ENCODE measurements at regions not wholly inside any gene's neighbourhood (a gene's known extent, or its start where the extent isn't known, plus 50 kb on each side); places are given as distances from the start of the nearest gene placed in this dataset.
A peak's percentile ranks its signal among the peaks of the same experiment; 100 is the strongest.

DNA sequence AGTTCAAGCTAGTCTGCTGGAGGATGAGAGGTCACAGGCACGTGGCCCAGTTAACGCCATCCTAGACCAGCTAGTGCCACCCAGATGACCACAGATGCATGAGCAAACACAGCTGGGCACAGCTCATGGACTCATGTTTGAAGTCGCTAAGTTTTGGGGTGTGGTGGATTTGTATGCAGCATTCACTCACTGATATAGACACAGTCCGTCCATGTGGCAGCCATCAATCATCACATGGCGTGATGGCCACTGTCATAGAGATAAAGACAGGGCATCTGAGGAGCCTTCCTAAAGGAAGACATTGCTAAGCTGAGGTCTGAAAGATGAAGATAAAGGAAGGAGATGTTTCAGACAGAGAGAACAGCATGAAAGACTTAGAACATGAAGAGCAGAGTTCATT is 154.4 kb upstream of the JAG1 start:
- no peaks in the 10 kb centered on the region for H3K9me3 ChIP-seq (ENCODE audit: control insufficient read depth in 2 of 2, low read length in 2 of 2)
- H3K4me1 ChIP-seq (ENCODE audit: control insufficient read depth in 2 of 2, insufficient read depth in 2 of 2, low read length in 2 of 2): no peaks in the 10 kb centered on the region
- H3K27ac ChIP-seq (ENCODE audit: low read depth in 2 of 2, low read length in 2 of 2): no peak overlapping the region
- no peak overlapping the region for H3K4me3 ChIP-seq (ENCODE audit: low read length in 2 of 2)
- H3K36me3 ChIP-seq (ENCODE audit: control insufficient read depth in 2 of 2, insufficient read depth in 2 of 2, low read length in 2 of 2): no peaks in the 10 kb centered on the region
- no peak overlapping the region for H3K9ac ChIP-seq (ENCODE audit: low read depth in 1 of 2, low read length in 2 of 2)
- no peaks in the 10 kb centered on the region for H3K27me3 ChIP-seq (ENCODE audit: control insufficient read depth in 2 of 2, insufficient read depth in 2 of 2, low read length in 2 of 2)

DNA sequence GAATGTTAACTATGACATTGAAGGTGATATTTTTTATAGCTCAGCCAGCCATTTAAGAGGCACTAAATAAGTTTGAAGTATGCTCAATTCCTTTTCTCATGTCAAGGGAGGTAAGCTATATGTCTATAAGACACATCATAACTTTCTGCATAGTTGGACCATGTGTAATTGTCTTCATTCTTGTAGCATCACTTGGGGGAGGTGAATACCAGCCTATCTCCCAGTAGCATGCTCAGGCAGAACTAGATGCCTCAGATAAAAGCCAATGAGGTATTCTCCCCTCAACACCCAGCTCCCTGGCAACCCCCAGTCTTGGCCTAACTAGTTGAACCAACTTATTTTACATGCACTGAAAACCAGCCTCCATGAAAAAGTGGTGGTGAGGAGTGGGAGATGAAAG is 158.3 kb upstream of the JAG1 start:
- Histone ChIP-seq H3K4me1 (ENCODE audit: control insufficient read depth in 2 of 2, insufficient read depth in 2 of 2, low read length in 2 of 2) (no peaks in the 10 kb centered on the region), H3K27ac (ENCODE audit: low read depth in 2 of 2, low read length in 2 of 2) (no peak overlapping the region), H3K27me3 (ENCODE audit: control insufficient read depth in 2 of 2, insufficient read depth in 2 of 2, low read length in 2 of 2) (no peaks in the 10 kb centered on the region), H3K36me3 (ENCODE audit: control insufficient read depth in 2 of 2, insufficient read depth in 2 of 2, low read length in 2 of 2) (no peaks in the 10 kb centered on the region), H3K4me3 (ENCODE audit: low read length in 2 of 2) (no peak overlapping the region), H3K9ac (ENCODE audit: low read depth in 1 of 2, low read length in 2 of 2) (no peak overlapping the region), H3K9me3 (ENCODE audit: control insufficient read depth in 2 of 2, low read length in 2 of 2) (no peaks in the 10 kb centered on the region)

DNA sequence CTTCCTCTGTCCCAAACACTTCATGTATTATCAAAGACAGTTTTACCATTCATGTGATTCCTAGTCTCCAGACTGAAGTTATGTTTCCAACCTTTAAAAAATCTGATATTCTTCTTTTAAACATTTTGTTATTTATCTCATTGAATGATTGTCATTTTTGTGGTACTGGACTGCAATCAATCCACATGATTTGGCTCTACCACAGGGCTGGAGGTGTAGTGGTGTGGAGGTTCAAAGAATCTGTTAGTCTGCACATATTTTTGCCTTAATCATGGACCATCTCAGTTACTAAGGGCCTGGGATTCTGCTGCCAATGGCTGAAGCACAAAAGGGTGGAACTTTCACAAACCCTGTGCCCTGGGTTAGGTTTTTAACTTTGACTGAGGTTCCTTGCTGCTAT is 164.1 kb upstream of the JAG1 start:
- no peak overlapping the region for H3K4me3 ChIP-seq (ENCODE audit: low read length in 2 of 2)
- H3K9ac ChIP-seq (ENCODE audit: low read depth in 1 of 2, low read length in 2 of 2): no peak overlapping the region
- no peaks in the 10 kb centered on the region for H3K27me3 ChIP-seq (ENCODE audit: control insufficient read depth in 2 of 2, insufficient read depth in 2 of 2, low read length in 2 of 2)
- H3K27ac ChIP-seq (ENCODE audit: low read depth in 2 of 2, low read length in 2 of 2): no peak overlapping the region
- no peaks in the 10 kb centered on the region for H3K9me3 ChIP-seq (ENCODE audit: control insufficient read depth in 2 of 2, low read length in 2 of 2)
- no peaks in the 10 kb centered on the region for H3K4me1 ChIP-seq (ENCODE audit: control insufficient read depth in 2 of 2, insufficient read depth in 2 of 2, low read length in 2 of 2)
- no peaks in the 10 kb centered on the region for H3K36me3 ChIP-seq (ENCODE audit: control insufficient read depth in 2 of 2, insufficient read depth in 2 of 2, low read length in 2 of 2)

DNA sequence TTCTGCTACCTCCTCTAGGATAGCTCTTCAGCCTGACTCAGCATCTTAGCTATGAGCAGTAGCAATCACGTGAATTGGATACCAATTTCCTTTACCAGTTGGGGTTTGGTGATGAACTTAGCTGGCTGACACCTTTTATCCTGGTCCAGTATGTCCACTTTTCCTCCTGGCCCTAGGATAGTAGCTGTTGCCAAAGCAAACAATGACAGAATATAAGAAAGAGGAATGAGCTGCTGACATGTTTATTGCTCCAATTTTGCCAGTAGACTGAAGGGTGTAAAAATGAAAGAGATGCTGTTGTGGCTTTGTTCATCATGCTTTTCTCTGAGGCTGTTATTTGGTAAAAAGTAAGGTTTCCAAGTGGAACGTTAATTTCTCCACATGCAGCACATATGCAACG is 168.3 kb upstream of the JAG1 start:
- Histone ChIP-seq H3K27me3 (ENCODE audit: control insufficient read depth in 2 of 2, insufficient read depth in 2 of 2, low read length in 2 of 2) (no peaks in the 10 kb centered on the region), H3K36me3 (ENCODE audit: control insufficient read depth in 2 of 2, insufficient read depth in 2 of 2, low read length in 2 of 2) (no peaks in the 10 kb centered on the region), H3K4me3 (ENCODE audit: low read length in 2 of 2) (no peak overlapping the region), H3K9ac (ENCODE audit: low read depth in 1 of 2, low read length in 2 of 2) (no peak overlapping the region), H3K4me1 (ENCODE audit: control insufficient read depth in 2 of 2, insufficient read depth in 2 of 2, low read length in 2 of 2) (no peaks in the 10 kb centered on the region), H3K9me3 (ENCODE audit: control insufficient read depth in 2 of 2, low read length in 2 of 2) (no peaks in the 10 kb centered on the region), H3K27ac (ENCODE audit: low read depth in 2 of 2, low read length in 2 of 2) (no peak overlapping the region)

DNA sequence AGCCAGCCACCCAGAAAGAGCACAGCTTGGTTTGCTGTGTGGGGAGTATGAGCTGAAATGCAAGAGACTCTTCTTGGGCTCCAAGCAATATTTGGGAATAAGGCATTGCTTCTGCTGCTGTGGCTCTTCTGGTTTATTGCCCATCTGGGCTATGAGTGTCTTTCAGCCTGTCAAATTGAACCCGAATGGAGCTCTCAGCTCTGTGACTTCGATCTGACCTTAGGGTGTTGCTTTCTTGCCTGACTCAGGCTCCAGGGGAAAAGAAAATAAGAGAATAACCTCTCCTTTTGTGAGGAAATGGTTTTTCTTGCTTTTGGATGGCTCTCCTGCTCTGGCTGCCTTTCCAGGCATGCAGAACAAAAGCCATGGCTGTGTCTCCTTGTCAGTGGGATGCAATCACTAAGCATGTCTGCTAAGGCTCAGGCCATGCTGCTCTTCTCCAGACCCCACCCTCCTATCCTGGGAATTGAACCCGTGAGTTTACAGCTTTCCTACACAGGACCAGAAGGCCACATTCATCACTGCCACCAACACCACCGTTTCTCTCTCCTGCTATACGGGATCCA is 169.4 kb upstream of the JAG1 start:
- H3K9ac ChIP-seq (ENCODE audit: low read depth in 1 of 2, low read length in 2 of 2): no peak overlapping the region
- no peak overlapping the region for H3K27ac ChIP-seq (ENCODE audit: low read depth in 2 of 2, low read length in 2 of 2)
- no peak overlapping the region for H3K4me3 ChIP-seq (ENCODE audit: low read length in 2 of 2)
- H3K36me3 ChIP-seq (ENCODE audit: control insufficient read depth in 2 of 2, insufficient read depth in 2 of 2, low read length in 2 of 2): no peaks in the 10 kb centered on the region
- H3K9me3 ChIP-seq (ENCODE audit: control insufficient read depth in 2 of 2, low read length in 2 of 2): no peaks in the 10 kb centered on the region
- H3K4me1 ChIP-seq (ENCODE audit: control insufficient read depth in 2 of 2, insufficient read depth in 2 of 2, low read length in 2 of 2): peaks cover 0 to under 1% of the 10 kb centered on the region in 2 donors
- no peaks in the 10 kb centered on the region for H3K27me3 ChIP-seq (ENCODE audit: control insufficient read depth in 2 of 2, insufficient read depth in 2 of 2, low read length in 2 of 2)

DNA sequence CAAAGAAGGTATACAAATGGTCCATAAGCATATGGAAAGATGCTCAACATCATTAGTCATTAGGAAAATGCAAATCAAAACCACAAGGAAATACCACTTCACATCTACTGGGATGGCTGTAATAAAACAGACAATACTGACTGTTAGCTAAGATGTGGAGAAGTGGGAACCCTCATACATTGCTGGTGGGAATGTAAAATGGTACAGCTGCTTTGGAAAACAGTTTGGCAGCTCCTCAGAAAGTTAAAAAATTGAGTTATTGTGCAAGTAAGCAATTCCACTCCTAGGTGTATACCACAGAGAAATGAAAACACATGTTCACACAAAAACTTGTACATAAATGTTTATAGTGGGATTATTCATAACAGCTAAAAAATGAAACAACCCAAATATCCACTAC is 173.0 kb upstream of the JAG1 start:
- Histone ChIP-seq H3K9ac (ENCODE audit: low read depth in 1 of 2, low read length in 2 of 2) (no peak overlapping the region), H3K4me1 (ENCODE audit: control insufficient read depth in 2 of 2, insufficient read depth in 2 of 2, low read length in 2 of 2) (peaks cover 6 to 8% of the 10 kb centered on the region in 2 donors), H3K27ac (ENCODE audit: low read depth in 2 of 2, low read length in 2 of 2) (no peak overlapping the region), H3K27me3 (ENCODE audit: control insufficient read depth in 2 of 2, insufficient read depth in 2 of 2, low read length in 2 of 2) (no peaks in the 10 kb centered on the region), H3K36me3 (ENCODE audit: control insufficient read depth in 2 of 2, insufficient read depth in 2 of 2, low read length in 2 of 2) (no peaks in the 10 kb centered on the region), H3K4me3 (ENCODE audit: low read length in 2 of 2) (no peak overlapping the region), H3K9me3 (ENCODE audit: control insufficient read depth in 2 of 2, low read length in 2 of 2) (no peaks in the 10 kb centered on the region)

DNA sequence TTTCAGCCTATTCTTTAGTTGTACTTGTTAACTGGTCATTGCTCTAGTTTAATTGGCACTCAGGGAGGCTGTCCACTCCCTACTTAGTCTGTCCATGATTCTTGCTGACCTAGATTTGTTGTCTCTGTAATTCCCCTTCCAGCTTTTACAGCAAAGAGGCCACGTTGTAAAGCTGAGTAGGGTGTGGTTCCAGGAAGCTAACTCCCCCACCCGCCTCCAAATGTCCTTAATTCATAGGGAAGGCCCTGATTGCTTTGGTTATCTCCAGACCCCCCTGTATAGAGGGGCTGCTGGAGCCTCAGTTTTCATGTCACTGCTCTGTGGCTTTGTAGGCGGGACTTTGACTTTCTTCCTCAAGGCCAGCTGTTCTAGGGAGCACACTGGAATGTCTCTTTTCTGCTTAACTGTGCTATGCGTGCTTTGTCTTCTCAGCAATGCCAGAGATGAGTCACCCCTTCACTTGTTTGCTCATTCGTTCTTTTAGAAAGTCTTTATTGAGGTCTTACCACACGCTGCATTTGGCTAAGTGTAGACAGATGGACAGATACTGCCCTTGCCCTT is 175.1 kb upstream of the JAG1 start:
- no peaks in the 10 kb centered on the region for H3K27me3 ChIP-seq (ENCODE audit: control insufficient read depth in 2 of 2, insufficient read depth in 2 of 2, low read length in 2 of 2)
- H3K27ac ChIP-seq (ENCODE audit: low read depth in 2 of 2, low read length in 2 of 2): peak overlapping the region; percentile 53 to 54
- H3K9ac ChIP-seq (ENCODE audit: low read depth in 1 of 2, low read length in 2 of 2): no peak overlapping the region
- H3K9me3 ChIP-seq (ENCODE audit: control insufficient read depth in 2 of 2, low read length in 2 of 2): no peaks in the 10 kb centered on the region
- peaks cover 6 to 8% of the 10 kb centered on the region in 2 donors for H3K4me1 ChIP-seq (ENCODE audit: control insufficient read depth in 2 of 2, insufficient read depth in 2 of 2, low read length in 2 of 2)
- H3K4me3 ChIP-seq (ENCODE audit: low read length in 2 of 2): no peak overlapping the region
- no peaks in the 10 kb centered on the region for H3K36me3 ChIP-seq (ENCODE audit: control insufficient read depth in 2 of 2, insufficient read depth in 2 of 2, low read length in 2 of 2)

DNA sequence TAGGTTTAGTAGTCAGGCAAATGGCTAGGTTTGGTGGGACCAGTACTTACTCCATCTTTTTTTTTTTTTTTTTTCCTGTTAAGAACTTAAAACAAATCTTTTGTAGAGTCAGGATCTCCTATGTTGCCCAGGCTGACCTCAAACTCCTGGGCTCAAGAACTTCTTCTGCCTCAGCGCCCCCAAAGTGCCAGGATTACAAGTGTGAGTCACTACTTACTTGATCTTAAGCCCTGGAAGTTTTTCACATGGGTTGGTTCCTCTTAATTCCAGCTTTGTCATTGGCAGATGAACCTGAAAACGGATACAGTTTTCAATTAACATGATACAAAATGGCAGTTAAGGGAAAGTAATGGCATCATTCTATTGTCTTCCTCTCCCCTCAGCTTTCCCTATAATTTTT is 179.4 kb upstream of the JAG1 start:
- Histone ChIP-seq H3K36me3 (ENCODE audit: control insufficient read depth in 2 of 2, insufficient read depth in 2 of 2, low read length in 2 of 2) (no peaks in the 10 kb centered on the region), H3K4me1 (ENCODE audit: control insufficient read depth in 2 of 2, insufficient read depth in 2 of 2, low read length in 2 of 2) (peaks cover 10 to 29% of the 10 kb centered on the region in 2 donors), H3K27ac (ENCODE audit: low read depth in 2 of 2, low read length in 2 of 2) (no peak overlapping the region), H3K27me3 (ENCODE audit: control insufficient read depth in 2 of 2, insufficient read depth in 2 of 2, low read length in 2 of 2) (no peaks in the 10 kb centered on the region), H3K9me3 (ENCODE audit: control insufficient read depth in 2 of 2, low read length in 2 of 2) (no peaks in the 10 kb centered on the region), H3K4me3 (ENCODE audit: low read length in 2 of 2) (no peak overlapping the region), H3K9ac (ENCODE audit: low read depth in 1 of 2, low read length in 2 of 2) (no peak overlapping the region)

DNA sequence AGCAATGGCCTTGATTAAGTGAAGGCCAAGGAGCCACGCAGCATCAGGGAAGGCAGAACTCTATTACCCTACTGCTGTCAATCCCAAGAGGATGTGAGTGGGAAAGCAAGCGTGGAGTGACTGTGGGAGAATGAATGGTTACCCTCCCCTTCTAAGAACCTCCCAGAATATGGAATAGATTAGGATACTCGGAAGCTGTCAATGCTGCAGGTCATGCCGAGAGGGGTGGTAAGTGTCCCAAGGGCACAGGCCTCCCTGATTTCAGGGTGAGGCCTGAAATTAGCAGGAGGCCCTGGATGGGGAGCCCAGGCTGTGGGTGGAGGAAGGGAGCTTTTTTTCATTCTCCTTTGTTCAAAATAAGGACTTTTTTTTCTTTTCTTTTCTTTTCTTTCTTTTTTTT is 179.9 kb upstream of the JAG1 start:
- Histone ChIP-seq H3K36me3 (ENCODE audit: control insufficient read depth in 2 of 2, insufficient read depth in 2 of 2, low read length in 2 of 2) (no peaks in the 10 kb centered on the region), H3K27ac (ENCODE audit: low read depth in 2 of 2, low read length in 2 of 2) (no peak overlapping the region), H3K9ac (ENCODE audit: low read depth in 1 of 2, low read length in 2 of 2) (no peak overlapping the region), H3K4me3 (ENCODE audit: low read length in 2 of 2) (no peak overlapping the region), H3K9me3 (ENCODE audit: control insufficient read depth in 2 of 2, low read length in 2 of 2) (no peaks in the 10 kb centered on the region), H3K27me3 (ENCODE audit: control insufficient read depth in 2 of 2, insufficient read depth in 2 of 2, low read length in 2 of 2) (no peaks in the 10 kb centered on the region), H3K4me1 (ENCODE audit: control insufficient read depth in 2 of 2, insufficient read depth in 2 of 2, low read length in 2 of 2) (peaks cover 5 to 26% of the 10 kb centered on the region in 2 donors)

DNA sequence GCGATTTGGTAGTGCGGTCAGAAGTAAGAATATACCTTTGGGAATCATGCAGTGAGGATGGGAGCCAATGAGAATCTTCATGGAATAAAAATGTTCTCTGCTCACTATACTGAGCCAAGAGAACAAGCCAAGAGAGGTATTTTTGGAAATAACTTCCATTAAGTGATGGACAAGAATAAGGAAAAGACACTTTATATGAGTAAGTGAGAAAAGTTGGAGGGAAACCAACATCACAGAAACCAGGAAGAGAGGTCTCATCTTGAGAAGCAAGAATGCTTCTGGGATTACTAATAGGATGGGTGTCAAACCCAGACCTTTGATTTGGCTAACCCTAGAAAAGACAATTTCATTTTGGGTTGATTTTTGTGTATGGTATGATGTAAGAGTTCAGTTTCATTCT is 181.2 kb upstream of the JAG1 start:
- H3K4me3 ChIP-seq (ENCODE audit: low read length in 2 of 2): no peak overlapping the region
- no peaks in the 10 kb centered on the region for H3K27me3 ChIP-seq (ENCODE audit: control insufficient read depth in 2 of 2, insufficient read depth in 2 of 2, low read length in 2 of 2)
- no peaks in the 10 kb centered on the region for H3K36me3 ChIP-seq (ENCODE audit: control insufficient read depth in 2 of 2, insufficient read depth in 2 of 2, low read length in 2 of 2)
- H3K4me1 ChIP-seq (ENCODE audit: control insufficient read depth in 2 of 2, insufficient read depth in 2 of 2, low read length in 2 of 2): peaks cover 5 to 22% of the 10 kb centered on the region in 2 donors
- H3K9ac ChIP-seq (ENCODE audit: low read depth in 1 of 2, low read length in 2 of 2): no peak overlapping the region
- H3K27ac ChIP-seq (ENCODE audit: low read depth in 2 of 2, low read length in 2 of 2): no peak overlapping the region
- H3K9me3 ChIP-seq (ENCODE audit: control insufficient read depth in 2 of 2, low read length in 2 of 2): no peaks in the 10 kb centered on the region

DNA sequence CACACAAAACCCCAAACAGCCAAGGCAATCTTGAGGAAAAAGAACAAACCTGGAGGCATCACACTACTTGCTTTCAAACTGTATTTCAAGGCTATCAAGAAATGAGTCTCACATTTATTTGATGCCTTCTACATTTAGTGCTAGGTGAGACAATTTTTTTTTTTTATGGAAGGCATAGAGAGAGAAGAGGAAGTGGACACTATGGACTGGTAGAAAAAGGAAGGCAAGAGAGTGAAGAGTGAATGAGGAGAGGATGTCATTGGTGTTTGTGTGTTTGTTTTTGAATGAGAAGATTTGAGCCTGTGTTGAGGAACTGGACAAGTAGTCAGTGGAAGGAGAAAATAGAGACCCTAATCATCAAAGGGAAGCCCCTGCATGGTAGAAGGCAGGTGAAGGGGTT is 182.0 kb upstream of the JAG1 start:
- Histone ChIP-seq H3K4me1 (ENCODE audit: control insufficient read depth in 2 of 2, insufficient read depth in 2 of 2, low read length in 2 of 2) (peaks cover 5 to 22% of the 10 kb centered on the region in 2 donors), H3K9ac (ENCODE audit: low read depth in 1 of 2, low read length in 2 of 2) (no peak overlapping the region), H3K4me3 (ENCODE audit: low read length in 2 of 2) (no peak overlapping the region), H3K27ac (ENCODE audit: low read depth in 2 of 2, low read length in 2 of 2) (peak overlapping the region; percentile 73 to 82), H3K36me3 (ENCODE audit: control insufficient read depth in 2 of 2, insufficient read depth in 2 of 2, low read length in 2 of 2) (no peaks in the 10 kb centered on the region), H3K27me3 (ENCODE audit: control insufficient read depth in 2 of 2, insufficient read depth in 2 of 2, low read length in 2 of 2) (no peaks in the 10 kb centered on the region), H3K9me3 (ENCODE audit: control insufficient read depth in 2 of 2, low read length in 2 of 2) (no peaks in the 10 kb centered on the region)
